GM21423 (cell line): ENCODE measurements at regions not wholly inside any gene's neighbourhood (a gene's known extent, or its start where the extent isn't known, plus 50 kb on each side); places are given as distances from the start of the nearest gene placed in this dataset.

Source experiments
- ATAC-seq: cut with Tn5 transposase; IDR thresholded peaks from one replicate; pipeline ENCODE4 v1.9.1; 2021; ENCODE audit warnings: mild to moderate bottlenecking, moderate library complexity; ENCODE audit not compliant: unreplicated experiment

GRCh38 chr20:10919396-10920140 lies 245.8 kb upstream of the JAG1 start:
- ATAC-seq, result no peak

- no peak for ATAC-seq
These were observed 246.6 kb upstream of the JAG1 start for GRCh38 chr20:10920396-10920795.

- no peak for ATAC-seq
These were observed 247.8 kb upstream of the JAG1 start for GRCh38 chr20:10921491-10922010.

GRCh38 chr20:10922506-10922905 lies 248.7 kb upstream of the JAG1 start:
- ATAC-seq, result no peak

GRCh38 chr20:10922941-10923340 lies 249.1 kb upstream of the JAG1 start:
- no peak for ATAC-seq

GRCh38 chr20:10924644-10925201 lies 250.9 kb upstream of the JAG1 start:
- ATAC-seq, result no peak

GRCh38 chr20:10925767-10926166 lies 252.0 kb upstream of the JAG1 start:
- no peak for ATAC-seq

GRCh38 chr20:10927011-10927583 lies 253.3 kb upstream of the JAG1 start:
- ATAC-seq, result no peak

GRCh38 chr20:10927936-10928840 lies 254.4 kb upstream of the JAG1 start:
- no peak for ATAC-seq

- ATAC-seq, result no peak
These were observed 255.1 kb upstream of the JAG1 start for GRCh38 chr20:10928841-10929421.

GRCh38 chr20:10935658-10936402 lies 262.0 kb upstream of the JAG1 start:
- no peak for ATAC-seq

GRCh38 chr20:10936786-10937185 lies 263.0 kb upstream of the JAG1 start:
- no peak for ATAC-seq

- ATAC-seq, result no peak
These were observed 265.6 kb upstream of the JAG1 start for GRCh38 chr20:10939331-10939941.

GRCh38 chr20:10940941-10941340 lies 267.1 kb upstream of the JAG1 start:
- peak; percentile 97 for ATAC-seq

- no peak for ATAC-seq
These were observed 270.0 kb upstream of the JAG1 start for GRCh38 chr20:10943686-10944265.

- no peak for ATAC-seq
These were observed 272.5 kb upstream of the JAG1 start for GRCh38 chr20:10946124-10946880.

GRCh38 chr20:10947726-10948125 lies 273.9 kb upstream of the JAG1 start:
- no peak for ATAC-seq

- no peak for ATAC-seq
These were observed 276.4 kb upstream of the JAG1 start for GRCh38 chr20:10949930-10950783.
